ENCODE measurements at regions not wholly inside any gene's neighbourhood (a gene's known extent, or its start where the extent isn't known, plus 50 kb on each side); places are given as distances from the start of the nearest gene placed in this dataset.

- H3K36me3 ChIP-seq (ENCODE audit: control insufficient read depth, insufficient read depth, low read length) = no peaks in the 10 kb centered on the region
- no peaks in the 10 kb centered on the region for H3K4me1 ChIP-seq (ENCODE audit: control insufficient read depth, insufficient read depth, low read length)
- TF ChIP-seq CTCF (IDR thresholded peaks at IDR 0.05) = no peak
- no peak overlapping the region for H3K27ac ChIP-seq (ENCODE audit: low read length)
- DNase-seq (no peak), ATAC-seq (no peak)
- H3K4me3 ChIP-seq (ENCODE audit: low read length) = no peak overlapping the region
- H3K9me3 Mint-ChIP-seq = peaks cover 14 to 21% of the 10 kb centered on the region in 2 donors
- intact Hi-C loops (cut with micrococcal nuclease) = no loop called here
- no peaks in the 10 kb centered on the region for H3K9me3 ChIP-seq (ENCODE audit: control insufficient read depth, insufficient read depth, low read length)
- no peaks in the 10 kb centered on the region for H3K27me3 Mint-ChIP-seq (ENCODE audit: low read depth in 2 of 2)
- no peak overlapping the region for H3K4me3 Mint-ChIP-seq
- 63% methylated on average over 2 of the region's 2 CpGs for WGBS (ENCODE audit: insufficient coverage)
- H3K4me1 Mint-ChIP-seq = no peaks in the 10 kb centered on the region
- H3K27me3 ChIP-seq (ENCODE audit: control insufficient read depth, insufficient read depth, low read length) = no peaks in the 10 kb centered on the region
- H3K27ac Mint-ChIP-seq = no peak overlapping the region
- no peaks in the 10 kb centered on the region for H3K36me3 Mint-ChIP-seq
Observed at GRCh38 chr15:35992791-35993190, 446.8 kb upstream of the DPH6 start.

- intact Hi-C loops (cut with micrococcal nuclease) = no loop called here
- H3K27me3 Mint-ChIP-seq (ENCODE audit: low read depth in 2 of 2) = no peaks in the 10 kb centered on the region
- H3K27ac ChIP-seq (ENCODE audit: low read length) = no peak overlapping the region
- DNase-seq (no peak), ATAC-seq (no peak)
- H3K9me3 ChIP-seq (ENCODE audit: control insufficient read depth, insufficient read depth, low read length) = no peaks in the 10 kb centered on the region
- no peaks in the 10 kb centered on the region for H3K36me3 Mint-ChIP-seq
- no peaks in the 10 kb centered on the region for H3K4me1 ChIP-seq (ENCODE audit: control insufficient read depth, insufficient read depth, low read length)
- H3K4me3 Mint-ChIP-seq = no peak overlapping the region
- no peak overlapping the region for H3K4me3 ChIP-seq (ENCODE audit: low read length)
- no peaks in the 10 kb centered on the region for H3K36me3 ChIP-seq (ENCODE audit: control insufficient read depth, insufficient read depth, low read length)
- H3K27ac Mint-ChIP-seq = no peak overlapping the region
- TF ChIP-seq CTCF (IDR thresholded peaks at IDR 0.05) = no peak
- H3K4me1 Mint-ChIP-seq = no peaks in the 10 kb centered on the region
- H3K27me3 ChIP-seq (ENCODE audit: control insufficient read depth, insufficient read depth, low read length) = no peaks in the 10 kb centered on the region
- H3K9me3 Mint-ChIP-seq = peaks cover 14 to 21% of the 10 kb centered on the region in 2 donors
Observed at GRCh38 chr15:35993196-35993595, 447.2 kb upstream of the DPH6 start.

GRCh38 chr15:35994876-35995275 lies 448.9 kb upstream of the DPH6 start:
- intact Hi-C loops (cut with micrococcal nuclease) = no loop called here
- H3K36me3 ChIP-seq (ENCODE audit: control insufficient read depth, insufficient read depth, low read length) = no peaks in the 10 kb centered on the region
- no peak for TF ChIP-seq CTCF (IDR thresholded peaks at IDR 0.05)
- H3K27ac ChIP-seq (ENCODE audit: low read length) = no peak overlapping the region
- H3K9me3 ChIP-seq (ENCODE audit: control insufficient read depth, insufficient read depth, low read length) = no peaks in the 10 kb centered on the region
- peaks cover 15 to 16% of the 10 kb centered on the region in 2 donors for H3K9me3 Mint-ChIP-seq
- no peak overlapping the region for H3K27ac Mint-ChIP-seq
- no peaks in the 10 kb centered on the region for H3K4me1 Mint-ChIP-seq
- WGBS (ENCODE audit: insufficient coverage) = no CpG with 5 or more reads among the region's 1 CpG
- ATAC-seq (no peak), DNase-seq (no peak)
- no peak overlapping the region for H3K4me3 Mint-ChIP-seq
- H3K27me3 ChIP-seq (ENCODE audit: control insufficient read depth, insufficient read depth, low read length) = no peaks in the 10 kb centered on the region
- H3K27me3 Mint-ChIP-seq (ENCODE audit: low read depth in 2 of 2) = no peaks in the 10 kb centered on the region
- no peaks in the 10 kb centered on the region for H3K4me1 ChIP-seq (ENCODE audit: control insufficient read depth, insufficient read depth, low read length)
- H3K4me3 ChIP-seq (ENCODE audit: low read length) = no peak overlapping the region
- no peaks in the 10 kb centered on the region for H3K36me3 Mint-ChIP-seq

GRCh38 chr15:35998663-35999602 lies 453.0 kb upstream of the DPH6 start:
- Mint-ChIP-seq H3K27me3 (ENCODE audit: low read depth in 2 of 2) (no peaks in the 10 kb centered on the region), H3K36me3 (no peaks in the 10 kb centered on the region), H3K4me1 (no peaks in the 10 kb centered on the region), H3K27ac (no peak overlapping the region), H3K9me3 (peaks cover 7 to 11% of the 10 kb centered on the region in 2 donors), H3K4me3 (no peak overlapping the region)
- no peaks in the 10 kb centered on the region for H3K27me3 ChIP-seq (ENCODE audit: control insufficient read depth, insufficient read depth, low read length)
- H3K4me3 ChIP-seq (ENCODE audit: low read length) = no peak overlapping the region
- TF ChIP-seq CTCF (IDR thresholded peaks at IDR 0.05) = no peak
- ATAC-seq (no peak), DNase-seq (no peak)
- no peaks in the 10 kb centered on the region for H3K4me1 ChIP-seq (ENCODE audit: control insufficient read depth, insufficient read depth, low read length)
- no peaks in the 10 kb centered on the region for H3K36me3 ChIP-seq (ENCODE audit: control insufficient read depth, insufficient read depth, low read length)
- WGBS (ENCODE audit: insufficient coverage) = 77% methylated on average over 6 of the region's 7 CpGs
- intact Hi-C loops (cut with micrococcal nuclease) = no loop called here
- H3K27ac ChIP-seq (ENCODE audit: low read length) = no peak overlapping the region
- H3K9me3 ChIP-seq (ENCODE audit: control insufficient read depth, insufficient read depth, low read length) = no peaks in the 10 kb centered on the region

Measured in natural killer cell (primary cell).